ENCODE measurements at regions not wholly inside any gene's neighbourhood (a gene's known extent, or its start where the extent isn't known, plus 50 kb on each side); places are given as distances from the start of the nearest gene placed in this dataset.

DNA sequence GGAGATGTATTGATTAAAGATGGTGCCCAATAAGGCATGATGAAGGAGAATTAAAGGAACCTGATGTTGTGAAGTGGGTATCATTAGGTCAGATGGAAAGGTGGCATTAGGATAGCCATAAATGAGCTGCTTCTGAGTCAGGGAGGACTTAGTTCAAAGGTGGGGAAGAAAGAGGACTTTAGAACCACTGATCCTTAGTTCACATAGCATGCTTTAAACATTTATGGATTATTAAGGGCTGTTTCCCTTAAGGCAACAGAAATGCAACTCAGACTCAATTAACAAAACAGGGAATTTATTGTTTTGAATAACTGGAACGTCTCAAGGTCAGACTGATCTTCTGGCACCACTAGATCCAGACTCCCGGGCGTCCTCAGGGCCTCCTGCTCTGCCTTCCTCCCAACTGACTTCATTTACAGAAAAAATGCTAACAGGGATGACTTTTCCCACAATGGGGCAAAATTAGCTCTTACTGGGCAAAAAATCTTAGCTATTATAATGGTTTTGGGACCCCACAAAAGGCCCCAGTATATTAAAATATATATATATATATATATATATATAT, 1526.0 kb downstream of the TBC1D22A start:
- H3K4me3 ChIP-seq (ENCODE audit: low read depth, low read length) = no peak overlapping the region
- DNase-seq (ENCODE audit: low read depth) = no peak
- TF ChIP-seq, protein P1, sequence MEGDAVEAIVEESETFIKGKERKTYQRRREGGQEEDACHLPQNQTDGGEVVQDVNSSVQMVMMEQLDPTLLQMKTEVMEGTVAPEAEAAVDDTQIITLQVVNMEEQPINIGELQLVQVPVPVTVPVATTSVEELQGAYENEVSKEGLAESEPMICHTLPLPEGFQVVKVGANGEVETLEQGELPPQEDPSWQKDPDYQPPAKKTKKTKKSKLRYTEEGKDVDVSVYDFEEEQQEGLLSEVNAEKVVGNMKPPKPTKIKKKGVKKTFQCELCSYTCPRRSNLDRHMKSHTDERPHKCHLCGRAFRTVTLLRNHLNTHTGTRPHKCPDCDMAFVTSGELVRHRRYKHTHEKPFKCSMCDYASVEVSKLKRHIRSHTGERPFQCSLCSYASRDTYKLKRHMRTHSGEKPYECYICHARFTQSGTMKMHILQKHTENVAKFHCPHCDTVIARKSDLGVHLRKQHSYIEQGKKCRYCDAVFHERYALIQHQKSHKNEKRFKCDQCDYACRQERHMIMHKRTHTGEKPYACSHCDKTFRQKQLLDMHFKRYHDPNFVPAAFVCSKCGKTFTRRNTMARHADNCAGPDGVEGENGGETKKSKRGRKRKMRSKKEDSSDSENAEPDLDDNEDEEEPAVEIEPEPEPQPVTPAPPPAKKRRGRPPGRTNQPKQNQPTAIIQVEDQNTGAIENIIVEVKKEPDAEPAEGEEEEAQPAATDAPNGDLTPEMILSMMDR (IDR thresholded peaks at IDR 0.05; ENCODE audit: low read depth, low read length, missing control alignments) = no peak

DNA sequence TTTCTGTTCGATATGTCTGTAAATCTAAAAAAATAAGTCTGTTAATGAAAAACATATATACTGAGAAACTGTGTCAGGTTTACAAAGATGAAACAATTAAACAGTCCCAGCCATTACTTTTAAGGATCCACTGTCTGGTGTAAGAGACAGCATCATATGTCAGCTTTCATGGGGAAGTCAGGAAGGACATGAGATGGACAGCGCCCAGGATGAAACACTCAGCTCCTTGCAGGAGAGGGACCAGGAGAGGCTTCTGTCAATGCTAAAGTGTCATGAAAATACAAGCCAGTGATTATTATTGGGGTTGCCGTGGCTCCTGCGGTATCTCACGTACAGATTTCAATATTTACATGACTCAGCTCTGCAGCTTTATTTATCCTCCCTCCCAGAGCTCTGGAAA, 1524.6 kb downstream of the TBC1D22A start:
- no peak overlapping the region for H3K4me3 ChIP-seq (ENCODE audit: low read depth, low read length)
- TF ChIP-seq, protein P1 (IDR thresholded peaks at IDR 0.05; ENCODE audit: low read depth, low read length, missing control alignments) = no peak
- DNase-seq (ENCODE audit: low read depth) = no peak

DNA sequence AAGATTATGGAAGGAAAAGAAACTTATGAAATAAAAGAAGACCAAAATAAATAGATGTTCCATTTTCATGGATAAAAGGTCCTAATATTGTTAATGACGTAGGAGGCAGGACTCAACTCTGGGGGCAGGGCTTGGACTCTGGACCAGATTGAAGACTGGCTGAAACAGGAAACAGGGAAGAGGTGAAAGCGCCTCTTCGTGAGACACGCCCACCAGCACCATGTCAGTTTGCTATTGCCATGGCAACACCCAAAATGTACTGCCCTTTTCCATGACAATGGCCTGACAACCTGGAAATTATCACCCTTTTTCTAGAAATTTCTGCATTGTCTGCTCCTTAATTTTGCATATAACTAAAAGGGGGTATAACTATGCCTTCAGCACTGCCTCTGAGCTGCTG, 1522.2 kb downstream of the TBC1D22A start:
- no peak for DNase-seq (ENCODE audit: low read depth)
- no peak overlapping the region for H3K4me3 ChIP-seq (ENCODE audit: low read depth, low read length)
- TF ChIP-seq, protein P1 (IDR thresholded peaks at IDR 0.05; ENCODE audit: low read depth, low read length, missing control alignments) = no peak

DNA sequence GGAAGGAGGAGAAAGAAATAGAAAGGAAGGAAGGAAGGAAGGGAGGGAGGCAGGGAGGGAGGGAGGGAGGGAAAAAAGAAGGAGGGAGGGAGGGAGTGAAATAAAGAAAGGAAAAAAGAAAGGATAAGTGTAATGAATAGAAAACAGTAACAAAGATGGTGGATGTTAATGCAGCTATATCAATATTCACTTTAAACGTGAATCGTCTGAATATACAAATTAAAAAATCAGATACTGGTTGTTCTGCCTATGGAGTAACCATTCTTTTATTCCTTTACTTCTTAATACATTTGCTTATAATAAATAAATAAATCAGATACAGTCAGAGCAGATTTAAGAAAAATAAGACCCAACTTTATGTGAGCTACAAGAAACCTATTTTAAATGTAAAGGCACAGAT, 1520.4 kb downstream of the TBC1D22A start:
- no peak for DNase-seq (ENCODE audit: low read depth)
- no peak overlapping the region for H3K4me3 ChIP-seq (ENCODE audit: low read depth, low read length)
- TF ChIP-seq, protein P1 (IDR thresholded peaks at IDR 0.05; ENCODE audit: low read depth, low read length, missing control alignments) = no peak

DNA sequence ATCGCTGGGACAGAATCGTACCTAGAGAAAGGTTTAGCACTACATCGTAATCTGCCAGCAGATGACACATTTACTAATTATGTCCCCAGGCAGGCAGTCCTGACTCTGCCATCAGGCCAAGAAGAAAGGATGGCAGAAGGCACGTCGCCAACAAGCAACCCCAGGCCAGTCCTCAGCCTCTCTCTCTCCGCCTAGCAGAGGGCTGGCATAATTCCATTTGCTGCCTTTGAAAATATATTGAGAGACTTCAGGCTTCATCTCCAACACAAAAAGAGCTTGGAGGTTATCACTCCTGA, 1517.0 kb downstream of the TBC1D22A start:
- TF ChIP-seq, protein P1 (IDR thresholded peaks at IDR 0.05; ENCODE audit: low read depth, low read length, missing control alignments) = no peak
- H3K4me3 ChIP-seq (ENCODE audit: low read depth, low read length) = no peak overlapping the region
- no peak for DNase-seq (ENCODE audit: low read depth)

DNA sequence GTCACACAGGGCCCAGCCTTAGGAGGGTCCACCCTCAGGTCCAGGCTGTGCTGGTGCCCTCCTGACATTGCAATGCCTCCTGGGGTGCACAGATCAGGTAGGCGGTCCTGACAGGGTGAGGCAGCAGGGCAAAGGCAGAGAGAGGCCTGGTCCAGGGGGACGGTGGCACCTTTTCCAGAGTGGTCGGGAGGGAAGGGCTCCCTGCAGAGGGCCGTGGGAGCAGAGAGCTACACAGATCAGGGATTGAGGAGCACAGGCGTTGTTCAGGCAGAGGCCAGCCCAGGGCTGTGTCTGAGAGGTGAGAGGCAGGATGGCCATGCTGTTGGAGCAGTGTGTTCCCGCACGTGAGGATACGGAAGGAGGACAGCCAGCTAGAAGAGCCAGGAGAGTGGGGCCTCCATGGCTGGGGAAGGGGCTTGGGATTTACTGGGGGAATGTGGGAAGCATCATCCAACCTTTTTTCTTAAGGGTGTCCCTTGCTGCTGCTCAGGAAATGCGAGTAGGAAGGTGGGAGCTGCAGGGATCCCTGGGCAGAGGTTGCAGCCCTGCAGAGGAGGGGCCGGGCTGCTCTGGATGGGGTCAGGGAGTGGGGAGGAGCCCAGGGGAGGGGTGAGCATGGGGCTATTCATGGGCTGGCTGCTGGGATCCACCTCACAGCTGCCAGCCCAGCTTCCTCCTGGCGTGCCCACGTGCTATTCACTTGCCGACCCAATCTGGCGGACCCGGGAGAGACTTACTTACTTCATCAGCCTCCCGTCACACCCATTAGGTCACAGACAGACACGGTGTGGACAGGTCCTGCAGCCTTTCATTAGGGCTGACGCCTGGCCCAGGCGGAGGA, 1516.4 kb downstream of the TBC1D22A start:
- no peak overlapping the region for H3K4me3 ChIP-seq (ENCODE audit: low read depth, low read length)
- TF ChIP-seq, protein P1 (IDR thresholded peaks at IDR 0.05; ENCODE audit: low read depth, low read length, missing control alignments) = no peak
- DNase-seq (ENCODE audit: low read depth) = no peak
